ENCODE measurements at regions not wholly inside any gene's neighbourhood (a gene's known extent, or its start where the extent isn't known, plus 50 kb on each side); places are given as distances from the start of the nearest gene placed in this dataset.

DNA sequence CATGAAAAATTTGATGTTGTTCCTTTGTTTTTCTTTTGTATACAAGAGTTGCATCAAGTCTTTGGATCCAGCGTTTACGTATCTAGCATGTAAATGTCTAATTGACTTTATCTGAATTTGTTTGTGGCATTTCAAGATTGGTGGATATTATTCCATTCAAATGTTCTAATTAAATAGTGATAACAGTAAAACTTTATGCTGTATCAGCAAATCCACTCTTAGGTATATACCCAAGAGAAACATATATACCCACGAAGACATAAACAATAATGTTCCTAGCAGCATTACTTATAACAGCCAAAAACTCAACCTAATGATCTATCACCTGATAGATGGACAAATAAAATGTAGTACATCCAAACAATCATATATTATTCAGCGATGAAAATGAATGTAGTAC is 579.4 kb upstream of the LRATD1 start:
- POLR2A ChIA-PET = no interaction called here
- Histone ChIP-seq H3K9ac (replicated peaks; ENCODE audit: extremely low read depth, insufficient read depth, low read length) (no peak overlapping the region), H2AFZ (ENCODE audit: low read depth, low read length) (no peak overlapping the region), H3K79me2 (ENCODE audit: control insufficient read depth, insufficient read depth, low read length) (no peaks in the 10 kb centered on the region), H3K4me1 (ENCODE audit: control insufficient read depth, extremely low read depth, insufficient read depth, low read length) (no peaks in the 10 kb centered on the region), H4K20me1 (replicated peaks; ENCODE audit: control insufficient read depth, extremely low read depth, insufficient read depth, low read length) (no peaks in the 10 kb centered on the region), H3K9me3 (replicated peaks; ENCODE audit: control insufficient read depth, insufficient read depth, low read length) (peaks cover 3% of the 10 kb centered on the region), H3K9me1 (replicated peaks; ENCODE audit: control insufficient read depth, extremely low read depth, insufficient read depth, low read length) (no peaks in the 10 kb centered on the region), H3K36me3 (ENCODE audit: control insufficient read depth in 2 of 2, extremely low read depth in 1 of 2, insufficient read depth in 2 of 2, low read length in 2 of 2) (no peaks in the 10 kb centered on the region), H3K27ac (ENCODE audit: insufficient read depth, low read depth, low read length) (no peak overlapping the region), H3K27me3 (ENCODE audit: control insufficient read depth in 2 of 2, insufficient read depth in 2 of 2, low read length in 2 of 2) (no peaks in the 10 kb centered on the region), H3K4me2 (ENCODE audit: insufficient read depth, low read length) (no peak overlapping the region), H3K4me3 (replicated peaks in 1 of 3; ENCODE audit: insufficient read depth in 1 of 3, low read depth in 1 of 3, low read length in 3 of 3) (no peak overlapping the region)
- dilution Hi-C loops (cut with MboI; ENCODE audit: extremely low pct_ligation_motif_present, low sequenced_read_pairs) (no loop called here), intact Hi-C loops (cut with micrococcal nuclease) (no loop called here)
- CTCF ChIA-PET = no interaction called here
- BruUV-seq (replicated peaks) = no TSS peak
- no peak for DNase-seq (ENCODE audit: low read depth, low spot score)
- FAIRE-seq = no peak
- TF ChIP-seq, protein P1, sequence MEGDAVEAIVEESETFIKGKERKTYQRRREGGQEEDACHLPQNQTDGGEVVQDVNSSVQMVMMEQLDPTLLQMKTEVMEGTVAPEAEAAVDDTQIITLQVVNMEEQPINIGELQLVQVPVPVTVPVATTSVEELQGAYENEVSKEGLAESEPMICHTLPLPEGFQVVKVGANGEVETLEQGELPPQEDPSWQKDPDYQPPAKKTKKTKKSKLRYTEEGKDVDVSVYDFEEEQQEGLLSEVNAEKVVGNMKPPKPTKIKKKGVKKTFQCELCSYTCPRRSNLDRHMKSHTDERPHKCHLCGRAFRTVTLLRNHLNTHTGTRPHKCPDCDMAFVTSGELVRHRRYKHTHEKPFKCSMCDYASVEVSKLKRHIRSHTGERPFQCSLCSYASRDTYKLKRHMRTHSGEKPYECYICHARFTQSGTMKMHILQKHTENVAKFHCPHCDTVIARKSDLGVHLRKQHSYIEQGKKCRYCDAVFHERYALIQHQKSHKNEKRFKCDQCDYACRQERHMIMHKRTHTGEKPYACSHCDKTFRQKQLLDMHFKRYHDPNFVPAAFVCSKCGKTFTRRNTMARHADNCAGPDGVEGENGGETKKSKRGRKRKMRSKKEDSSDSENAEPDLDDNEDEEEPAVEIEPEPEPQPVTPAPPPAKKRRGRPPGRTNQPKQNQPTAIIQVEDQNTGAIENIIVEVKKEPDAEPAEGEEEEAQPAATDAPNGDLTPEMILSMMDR (IDR thresholded peaks at IDR 0.05; ENCODE audit: extremely low read depth in 1 of 2, insufficient read depth in 1 of 2, low read depth in 1 of 2, low read length in 2 of 2) = no peak
- no peak for TF ChIP-seq POLR2AphosphoS5 (IDR thresholded peaks at IDR 0.05; ENCODE audit: insufficient read depth, low read depth, low read length)
- TF ChIP-seq POLR2A (IDR thresholded peaks at IDR 0.05; ENCODE audit: low read depth, low read length) = no peak
- TF ChIP-seq EZH2 (IDR thresholded peaks at IDR 0.05; ENCODE audit: borderline replicate concordance, low read depth, low read length, severe bottlenecking) = no peak
- TF ChIP-seq FOS (IDR thresholded peaks at IDR 0.05; ENCODE audit: borderline replicate concordance, insufficient read depth, low read length) = no peak
- TF ChIP-seq JUN (IDR thresholded peaks at IDR 0.05; ENCODE audit: borderline replicate concordance, insufficient read depth, insufficient read length, low read depth) = no peak
- TF ChIP-seq, protein P2, sequence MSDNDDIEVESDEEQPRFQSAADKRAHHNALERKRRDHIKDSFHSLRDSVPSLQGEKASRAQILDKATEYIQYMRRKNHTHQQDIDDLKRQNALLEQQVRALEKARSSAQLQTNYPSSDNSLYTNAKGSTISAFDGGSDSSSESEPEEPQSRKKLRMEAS (IDR thresholded peaks at IDR 0.05; ENCODE audit: insufficient read depth, insufficient read length) = no peak
- TF ChIP-seq GATA2 (IDR thresholded peaks at IDR 0.05; ENCODE audit: insufficient read depth, insufficient read length, low read depth, low read length) = no peak
- TF ChIP-seq MYC (IDR thresholded peaks at IDR 0.05; ENCODE audit: low read depth, low read length) = no peak

Data from endothelial cell of umbilical vein (primary cell).